T47D (cell line): ENCODE measurements at regions not wholly inside any gene's neighbourhood (a gene's known extent, or its start where the extent isn't known, plus 50 kb on each side); places are given as distances from the start of the nearest gene placed in this dataset.
"Not testable (repeated sequence)": the region's sequence is repeated elsewhere in the genome, so short reads cannot be mapped to it uniquely, and the experiment has no call there.

Source experiments
- DNase-seq, 2 experiments: peaks; one replicate each; pipeline versions ENCODE4 v3.0.0 to v3.0.0-alpha.2; 2011 to 2012; ENCODE audit warnings: low read depth in 1 of 2, low spot score in 1 of 2
- JUND ChIP-seq: IDR thresholded peaks from 2 replicates; pipeline ENCODE4 v1.6.1; 2012; ENCODE audit warnings: low read depth
- in situ Hi-C: cut with HindIII; loops from 2 replicates; pipeline ENCODE4 v1.10.0; 2016; ENCODE audit warnings: low sequenced_read_pairs, low pct_unique_long_range_greater_than_20kb

GRCh38 chr18:14958701-14959100 lies 210.7 kb downstream of the ANKRD30B start:
- in situ Hi-C loops: no loop called here
- peak in 1 of 2 experiments; percentile 56 for DNase-seq
- no peak for TF ChIP-seq JUND

DNA sequence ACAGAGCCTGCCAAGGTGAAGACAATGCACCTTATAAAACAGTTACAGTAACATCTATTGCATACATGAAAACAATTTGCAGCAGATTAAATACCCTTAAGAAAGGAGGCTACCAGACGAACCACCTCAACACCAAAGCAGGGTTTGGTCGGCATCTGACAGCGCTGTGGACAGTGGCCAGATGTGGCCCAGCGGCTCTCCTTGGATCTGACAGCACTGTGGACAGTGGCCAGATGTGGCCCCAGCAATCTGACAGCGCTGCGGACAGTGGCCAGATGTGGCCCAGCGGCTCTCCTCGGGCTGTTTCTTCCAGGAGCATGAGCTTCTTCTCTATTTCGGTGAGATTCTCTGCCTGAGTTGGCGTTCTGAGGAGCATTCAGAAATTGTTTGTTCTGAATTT lies 211.6 kb downstream of the ANKRD30B start:
- no peak for DNase-seq
- no peak for TF ChIP-seq JUND
- in situ Hi-C loops: no loop called here

DNA sequence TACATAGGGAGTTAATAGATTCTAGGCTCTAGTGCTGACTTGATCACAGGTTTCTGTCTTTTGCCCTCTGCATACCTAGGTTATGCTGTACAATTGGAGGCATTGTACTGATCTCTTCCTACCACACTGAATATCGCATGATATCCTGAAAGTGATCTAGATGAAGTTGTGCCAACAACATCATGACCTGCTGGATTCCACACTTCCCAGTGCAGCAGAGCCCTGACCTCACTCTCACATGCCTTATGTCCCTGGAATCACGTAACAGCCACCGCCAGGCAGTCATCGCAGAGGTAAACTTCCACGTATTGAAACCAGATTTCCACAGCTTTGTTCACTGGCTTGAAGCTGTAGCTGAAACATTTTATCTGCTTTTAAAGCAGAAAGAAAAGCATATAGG lies 214.0 kb downstream of the ANKRD30B start:
- no peak for DNase-seq
- in situ Hi-C loops: no loop called here
- no peak for TF ChIP-seq JUND

DNA sequence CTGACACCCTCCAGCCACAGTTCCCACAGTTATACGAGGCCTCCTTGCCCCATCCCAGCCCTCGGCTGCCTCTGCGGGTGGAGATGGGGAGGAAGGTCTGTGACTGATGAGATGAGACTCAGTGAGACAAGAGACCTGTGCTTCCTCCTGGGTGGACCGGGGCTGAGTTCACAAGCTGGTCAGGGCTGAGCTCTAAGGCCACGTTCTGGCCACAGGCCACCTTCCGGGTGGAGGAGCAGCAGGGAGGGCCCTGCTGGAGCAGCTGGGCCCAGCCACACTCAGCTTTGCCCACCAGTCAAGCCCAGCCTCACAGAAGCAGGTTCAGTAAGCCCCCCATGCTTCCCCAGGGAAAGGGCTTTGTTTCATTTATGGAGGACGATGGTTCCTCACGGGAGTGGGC lies 214.7 kb downstream of the ANKRD30B start:
- no peak for DNase-seq
- TF ChIP-seq JUND: no peak
- in situ Hi-C loops: no loop called here

GRCh38 chr18:14963246-14963645 lies 215.3 kb downstream of the ANKRD30B start:
- DNase-seq: no peak
- no peak for TF ChIP-seq JUND
- in situ Hi-C loops: no loop called here

- no peak for TF ChIP-seq JUND
- no peak for DNase-seq
- in situ Hi-C loops: no loop called here
These were observed 216.0 kb downstream of the ANKRD30B start for GRCh38 chr18:14964002-14964401.

DNA sequence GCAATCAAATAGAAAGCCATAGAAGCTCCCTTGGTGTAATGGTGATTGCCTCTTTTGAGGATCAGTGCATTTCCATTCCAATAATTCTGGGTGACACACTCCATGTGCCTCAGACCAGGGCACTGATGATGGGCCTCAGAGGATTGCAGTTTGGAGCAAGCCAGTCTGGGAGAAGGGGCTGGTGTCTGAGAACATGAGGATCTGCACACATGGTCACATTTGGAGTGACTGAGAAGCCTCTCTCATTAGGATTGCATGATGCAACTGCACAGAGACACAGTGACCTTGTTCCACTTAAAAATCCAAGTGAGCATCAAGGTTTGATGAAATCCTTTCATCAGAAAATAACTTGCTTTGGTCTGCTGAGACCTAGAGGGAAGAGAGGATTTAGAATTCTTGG lies 216.4 kb downstream of the ANKRD30B start:
- TF ChIP-seq JUND: no peak
- in situ Hi-C loops: no loop called here
- no peak for DNase-seq

- in situ Hi-C loops: not testable (repeated sequence)
These were observed 217.0 kb downstream of the ANKRD30B start for GRCh38 chr18:14964976-14965375.

GRCh38 chr18:14965553-14965952 lies 217.6 kb downstream of the ANKRD30B start:
- in situ Hi-C loops: no loop called here
- no peak for DNase-seq
- TF ChIP-seq JUND: no peak

More at GRCh38 chr18:14964976-14965375, 217.0 kb downstream of the ANKRD30B start:
- DNase-seq: not testable (repeated sequence)

GRCh38 chr18:14967246-14967645 lies 219.3 kb downstream of the ANKRD30B start:
- in situ Hi-C loops, DNase-seq: not testable (repeated sequence)

DNA sequence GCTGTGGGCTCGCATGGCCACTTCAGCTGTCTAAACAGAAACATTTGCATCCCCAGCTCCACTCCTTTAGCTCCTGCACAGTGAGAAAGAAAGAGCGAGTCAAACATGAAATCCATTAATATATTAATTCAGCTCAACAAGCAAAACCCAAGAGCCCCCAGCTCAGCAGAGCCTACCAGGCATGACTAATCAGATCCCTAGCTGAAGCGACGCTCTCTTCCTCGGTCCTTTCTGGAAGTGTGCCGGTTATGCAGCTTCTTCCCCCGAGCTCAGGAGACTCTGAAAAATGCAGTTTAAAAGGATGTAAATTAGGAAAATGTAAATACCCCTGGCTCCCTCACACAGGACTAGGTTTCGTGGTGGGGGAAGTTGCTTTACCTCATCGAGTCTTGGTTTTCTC lies 221.5 kb downstream of the ANKRD30B start:
- in situ Hi-C loops: no loop called here
- TF ChIP-seq JUND: no peak
- DNase-seq: no peak

DNA sequence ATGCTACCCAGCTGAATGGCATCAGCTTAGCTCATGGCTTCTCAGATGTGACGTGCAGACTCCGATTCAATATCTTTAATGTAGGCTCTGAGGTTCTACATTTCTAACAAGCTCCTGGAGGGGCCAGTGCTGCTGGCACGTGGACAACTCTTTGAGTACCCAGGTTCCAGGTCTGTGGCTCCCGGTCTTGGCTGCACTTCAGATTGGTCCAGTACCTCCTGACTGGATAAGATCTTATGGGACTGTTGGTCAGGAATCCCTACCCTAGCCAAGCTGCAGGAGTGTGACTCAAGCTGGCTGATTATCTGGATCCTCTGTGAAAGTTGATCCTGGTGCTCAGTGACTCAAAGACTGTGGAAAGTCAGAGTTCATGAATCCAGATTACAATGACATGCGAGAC lies 222.1 kb downstream of the ANKRD30B start:
- DNase-seq: no peak
- in situ Hi-C loops: no loop called here
- no peak for TF ChIP-seq JUND

GRCh38 chr18:14971461-14972185 lies 223.7 kb downstream of the ANKRD30B start:
- in situ Hi-C loops: no loop called here
- no peak for DNase-seq

GRCh38 chr18:14973421-14973820 lies 225.4 kb downstream of the ANKRD30B start:
- in situ Hi-C loops, DNase-seq: not testable (repeated sequence)

More at GRCh38 chr18:14971461-14972185, 223.7 kb downstream of the ANKRD30B start:
- TF ChIP-seq JUND: no peak

DNA sequence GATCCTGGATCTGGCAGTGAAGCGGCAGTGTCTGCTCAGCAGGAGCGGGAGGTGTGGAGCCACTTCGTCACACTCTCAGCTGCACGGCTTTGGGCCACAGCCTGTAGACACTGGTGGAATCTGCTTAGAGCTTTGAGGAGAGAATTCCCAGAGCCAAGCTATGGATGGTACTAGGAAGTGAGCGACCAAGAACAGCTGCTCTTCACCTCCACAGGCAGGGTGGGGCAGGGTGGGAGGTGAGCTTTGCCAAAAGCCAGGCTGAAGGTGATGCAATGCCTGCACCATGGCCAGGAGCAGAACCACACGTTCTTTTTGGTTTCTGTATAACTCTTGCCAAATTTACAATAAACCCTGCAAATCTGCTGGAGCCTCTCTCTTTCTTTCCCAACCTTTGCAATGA lies 226.1 kb downstream of the ANKRD30B start:
- DNase-seq: no peak
- in situ Hi-C loops: no loop called here
- no peak for TF ChIP-seq JUND
